ENCODE measurements at regions not wholly inside any gene's neighbourhood (a gene's known extent, or its start where the extent isn't known, plus 50 kb on each side); places are given as distances from the start of the nearest gene placed in this dataset.

- no peak for TF ChIP-seq CTCF (IDR thresholded peaks at IDR 0.05)
Measured at GRCh38 chr13:31409678-31410356, 210.0 kb downstream of the B3GLCT start.

GRCh38 chr13:31413516-31413915 lies 213.7 kb downstream of the B3GLCT start:
- H3K4me3 ChIP-seq: no peak overlapping the region
- H3K4me1 ChIP-seq: no peaks in the 10 kb centered on the region
- DNase-seq: no peak
- H3K9me3 ChIP-seq: no peaks in the 10 kb centered on the region
- H3K36me3 ChIP-seq: no peaks in the 10 kb centered on the region
- no peak overlapping the region for H3K27ac ChIP-seq
- no peaks in the 10 kb centered on the region for H3K27me3 ChIP-seq
- intact Hi-C loops (cut with DNase I): no loop called here
- H3K9ac ChIP-seq (ENCODE audit: low read depth in 2 of 2, low read length in 2 of 2): no peak overlapping the region
- TF ChIP-seq CTCF (IDR thresholded peaks at IDR 0.05): no peak

More at GRCh38 chr13:31409678-31410356, 210.0 kb downstream of the B3GLCT start:
- H3K4me3 ChIP-seq: no peak overlapping the region
- no peaks in the 10 kb centered on the region for H3K36me3 ChIP-seq
- H3K9ac ChIP-seq (ENCODE audit: low read depth in 2 of 2, low read length in 2 of 2): no peak overlapping the region
- no peaks in the 10 kb centered on the region for H3K4me1 ChIP-seq
- peak; percentile 28 for DNase-seq
- no peaks in the 10 kb centered on the region for H3K27me3 ChIP-seq
- H3K27ac ChIP-seq: no peak overlapping the region
- no peaks in the 10 kb centered on the region for H3K9me3 ChIP-seq
- intact Hi-C loops (cut with DNase I): no loop called here

- H3K36me3 ChIP-seq: no peaks in the 10 kb centered on the region
- no peaks in the 10 kb centered on the region for H3K4me1 ChIP-seq
- intact Hi-C loops (cut with DNase I): no loop called here
- H3K27ac ChIP-seq: no peak overlapping the region
- H3K9ac ChIP-seq (ENCODE audit: low read depth in 2 of 2, low read length in 2 of 2): no peak overlapping the region
- DNase-seq: no peak
- TF ChIP-seq CTCF (IDR thresholded peaks at IDR 0.05): no peak
- H3K9me3 ChIP-seq: no peaks in the 10 kb centered on the region
- no peak overlapping the region for H3K4me3 ChIP-seq
- H3K27me3 ChIP-seq: no peaks in the 10 kb centered on the region
Measured at GRCh38 chr13:31416066-31416465, 216.3 kb downstream of the B3GLCT start.

- Histone ChIP-seq H3K4me1 (no peaks in the 10 kb centered on the region), H3K9me3 (no peaks in the 10 kb centered on the region), H3K27ac (no peak overlapping the region), H3K36me3 (no peaks in the 10 kb centered on the region), H3K4me3 (no peak overlapping the region), H3K9ac (ENCODE audit: low read depth in 2 of 2, low read length in 2 of 2) (no peak overlapping the region), H3K27me3 (no peaks in the 10 kb centered on the region)
- intact Hi-C loops (cut with DNase I): no loop called here
- DNase-seq: no peak
- TF ChIP-seq CTCF (IDR thresholded peaks at IDR 0.05): no peak
Measured at GRCh38 chr13:31418186-31418585, 218.4 kb downstream of the B3GLCT start.

GRCh38 chr13:31421756-31422155 lies 222.0 kb downstream of the B3GLCT start:
- H3K36me3 ChIP-seq: no peaks in the 10 kb centered on the region
- H3K4me3 ChIP-seq: no peak overlapping the region
- no peak for TF ChIP-seq CTCF (IDR thresholded peaks at IDR 0.05)
- H3K9me3 ChIP-seq: no peaks in the 10 kb centered on the region
- no peaks in the 10 kb centered on the region for H3K4me1 ChIP-seq
- DNase-seq: no peak
- H3K9ac ChIP-seq (ENCODE audit: low read depth in 2 of 2, low read length in 2 of 2): no peak overlapping the region
- H3K27ac ChIP-seq: no peak overlapping the region
- H3K27me3 ChIP-seq: no peaks in the 10 kb centered on the region
- intact Hi-C loops (cut with DNase I): no loop called here

Data from colonic mucosa (tissue), 4 donors.